Mesenteric fat pad (tissue), 1 donor: ENCODE measurements at regions not wholly inside any gene's neighbourhood (a gene's known extent, or its start where the extent isn't known, plus 50 kb on each side); places are given as distances from the start of the nearest gene placed in this dataset.
"Not testable (repeated sequence)": the region's sequence is repeated elsewhere in the genome, so short reads cannot be mapped to it uniquely, and the experiment has no call there.

ENCODE experiments used
- DNase-seq: peaks from one replicate; pipeline ENCODE4 v3.0.0-alpha.2; 2020; ENCODE audit warnings: low spot score
- donor health status: DM: yes; HTN: yes; CAD: no.

DNA sequence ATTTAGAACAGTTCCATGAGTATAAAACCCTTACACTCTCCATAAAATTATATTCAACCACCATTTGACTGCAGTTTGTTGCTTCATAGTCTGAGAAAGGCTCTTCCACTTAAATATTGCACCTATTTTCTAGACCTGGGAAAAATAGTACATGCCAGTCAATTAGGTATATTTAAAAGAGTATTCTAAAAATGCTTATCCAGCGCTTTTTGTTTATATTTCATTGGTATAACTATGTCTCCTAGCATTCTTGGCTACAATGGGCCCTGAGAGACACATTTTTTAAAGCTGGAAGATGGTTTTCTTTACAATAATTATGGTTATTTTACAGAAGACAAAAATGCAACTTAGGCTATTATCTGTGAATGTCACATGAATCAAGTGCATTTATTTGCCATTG lies 439.4 kb downstream of the KCNJ18 start:
- no peak for DNase-seq

DNA sequence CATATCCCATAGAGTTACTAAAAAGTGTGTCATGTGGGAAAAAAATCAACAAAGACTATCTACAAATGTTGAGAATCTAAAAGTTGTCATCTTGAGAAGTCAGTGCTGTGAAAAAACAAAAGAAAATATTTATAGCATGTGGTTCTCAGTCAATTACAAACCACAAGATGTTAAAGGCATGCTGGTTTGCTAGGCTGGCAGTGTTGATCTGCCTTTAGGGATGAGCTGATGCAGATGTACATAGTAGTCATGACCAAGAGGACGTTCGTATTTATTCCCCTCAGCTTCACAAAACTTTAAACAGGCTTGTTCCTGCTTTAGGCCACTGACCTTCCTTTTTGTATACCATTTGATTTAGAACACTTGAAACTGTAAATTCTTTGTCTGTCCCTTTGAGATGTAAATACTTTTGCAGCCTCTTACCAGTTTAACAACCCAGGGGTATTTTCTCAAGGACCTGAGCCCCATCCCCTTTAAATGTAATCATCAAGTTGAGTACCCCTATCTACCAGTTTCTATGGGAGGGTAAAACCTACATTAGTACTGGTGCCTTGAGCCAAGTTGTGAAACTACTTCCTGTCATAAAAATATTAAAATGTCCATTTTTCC lies 446.6 kb downstream of the KCNJ18 start:
- DNase-seq: no peak

DNA sequence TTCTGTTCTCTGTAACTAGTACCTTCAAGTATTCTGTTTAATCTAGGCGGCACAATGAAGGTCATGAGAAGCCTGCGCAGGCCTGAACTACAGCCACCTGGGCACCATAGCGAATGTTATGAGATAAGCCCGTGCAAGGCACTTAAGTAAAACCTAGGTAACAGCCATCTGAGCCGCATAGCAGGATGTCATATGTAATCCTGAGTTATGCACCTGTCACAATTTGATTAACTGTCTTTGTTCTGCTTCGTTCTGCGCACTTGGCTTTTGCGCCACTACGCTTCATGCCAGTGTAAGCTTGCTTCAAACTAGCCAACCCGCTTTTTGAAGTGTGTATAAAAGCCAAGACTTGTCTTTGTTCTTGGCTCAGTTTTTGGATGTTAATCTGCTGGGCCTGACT lies 449.8 kb downstream of the KCNJ18 start:
- no peak for DNase-seq

DNA sequence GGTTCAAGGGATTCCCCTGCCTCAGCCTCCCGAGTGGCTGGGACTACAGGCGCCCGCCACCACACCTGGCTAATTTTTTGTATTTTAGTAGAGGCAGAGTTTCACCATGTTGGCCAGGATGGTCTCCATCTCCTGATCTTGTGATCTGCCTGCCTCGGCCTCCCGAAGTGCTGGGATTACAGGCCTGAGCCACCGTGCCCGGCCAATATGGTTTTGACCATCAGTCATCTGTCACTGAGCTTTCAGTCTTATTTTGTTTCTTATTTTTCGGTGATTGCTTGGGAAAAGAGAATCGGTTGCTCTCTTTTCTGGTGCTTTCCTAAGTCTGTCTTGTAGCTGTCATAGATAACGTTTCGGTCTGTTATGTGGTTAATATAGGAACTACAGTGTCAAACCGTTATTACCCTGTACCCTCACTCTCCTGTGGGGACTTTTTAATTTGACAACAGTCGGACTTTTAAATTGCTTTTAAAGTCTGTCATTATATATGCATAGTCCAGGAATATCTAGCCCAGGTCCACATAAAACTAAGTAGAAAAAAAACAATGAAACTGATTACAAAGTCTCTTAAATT lies 453.4 kb downstream of the KCNJ18 start:
- peak; percentile 88 for DNase-seq

DNA sequence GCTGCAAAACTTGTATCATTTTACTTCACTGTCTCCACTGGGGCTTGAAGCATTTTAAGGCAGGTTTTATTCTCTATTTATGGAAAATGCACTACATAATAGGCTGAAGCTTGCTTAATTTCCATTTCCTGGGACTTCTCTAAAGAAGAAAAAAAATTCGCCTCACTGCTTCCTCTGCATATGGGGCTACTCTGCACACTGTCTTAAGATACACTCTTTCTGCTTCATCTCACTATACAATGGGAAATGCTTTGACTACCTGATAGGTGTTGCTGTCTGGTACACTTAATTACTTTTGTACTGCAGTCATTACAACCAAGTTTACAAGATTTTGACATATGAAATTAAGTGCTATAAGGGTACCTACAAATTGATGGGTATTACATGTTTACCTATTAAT lies 466.0 kb downstream of the KCNJ18 start:
- DNase-seq: no peak

DNA sequence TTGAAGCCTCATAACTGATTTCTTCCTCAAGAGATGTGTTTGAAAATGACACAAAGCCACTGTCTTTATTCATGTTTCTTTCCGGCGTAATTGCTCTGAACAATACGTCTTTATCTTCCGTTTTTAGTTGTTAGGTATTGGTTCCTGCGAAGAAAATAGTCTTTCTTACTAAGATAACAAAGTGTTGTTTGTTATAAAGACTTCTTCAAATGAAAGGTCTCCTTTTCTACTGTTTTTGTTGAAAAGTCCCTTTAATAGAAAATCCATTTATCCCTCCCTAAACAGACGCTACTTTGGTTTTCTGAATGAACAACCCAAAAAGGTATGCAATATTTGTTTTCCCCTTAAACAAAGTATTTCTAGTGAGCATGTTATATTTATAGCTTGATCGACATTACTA lies 469.1 kb downstream of the KCNJ18 start:
- DNase-seq: no peak

DNA sequence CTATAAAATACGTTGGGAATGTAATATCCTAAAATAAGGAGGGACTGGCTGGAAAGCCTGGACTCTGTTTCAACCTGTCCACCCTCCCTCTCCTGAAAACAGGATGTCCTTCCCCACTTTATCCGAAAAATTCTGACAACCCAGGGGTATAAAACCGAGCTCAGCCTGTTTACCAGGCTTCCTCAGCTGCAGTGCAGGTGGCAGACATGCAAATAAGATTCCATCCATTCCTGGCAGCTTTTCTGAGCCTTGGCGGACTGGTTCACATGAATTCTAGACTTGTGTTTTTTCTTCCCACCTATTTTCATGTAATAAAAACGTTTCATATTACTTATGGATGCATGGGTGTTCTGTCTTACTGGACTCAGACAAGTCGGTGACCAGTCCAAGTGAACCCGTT lies 479.3 kb downstream of the KCNJ18 start:
- no peak for DNase-seq

DNA sequence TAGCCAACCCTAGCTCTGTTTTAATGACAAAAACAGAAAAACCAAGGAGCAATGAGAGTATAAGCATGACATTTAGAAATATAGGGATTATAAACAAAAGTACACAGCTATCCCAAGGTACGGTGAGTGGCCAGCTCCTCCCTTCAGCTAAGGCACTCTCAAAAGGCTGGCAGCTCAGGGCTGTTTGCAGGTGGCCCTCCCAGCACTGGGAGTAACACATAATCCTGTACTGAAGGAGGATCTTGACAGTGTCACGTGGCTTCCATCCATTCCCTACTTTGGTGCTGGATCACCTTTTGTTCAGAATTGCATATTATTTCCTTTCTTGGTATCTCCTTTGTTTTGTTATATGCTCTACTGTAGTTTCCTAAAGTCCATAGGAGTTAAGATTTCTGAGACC lies 500.8 kb downstream of the KCNJ18 start:
- DNase-seq: no peak

DNA sequence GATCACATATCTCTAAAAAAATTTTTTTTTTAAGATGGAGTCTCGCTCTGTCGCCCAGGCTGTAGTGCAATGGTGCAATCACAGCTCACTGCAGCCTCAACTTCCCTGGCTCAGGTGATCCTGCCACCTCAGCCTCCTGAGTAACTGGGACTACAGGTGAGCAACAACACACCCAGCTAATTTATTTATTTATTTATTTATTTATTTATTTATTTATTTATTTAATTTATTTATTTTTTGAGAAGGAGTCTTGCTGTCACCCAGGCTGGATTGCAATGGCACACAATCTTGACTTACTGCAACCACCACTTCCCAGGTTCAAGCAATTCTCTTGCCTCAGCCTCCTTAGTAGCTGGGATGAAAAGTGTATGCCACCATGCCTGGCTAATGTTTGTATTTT lies 507.9 kb downstream of the KCNJ18 start:
- DNase-seq: peak; percentile 14

DNA sequence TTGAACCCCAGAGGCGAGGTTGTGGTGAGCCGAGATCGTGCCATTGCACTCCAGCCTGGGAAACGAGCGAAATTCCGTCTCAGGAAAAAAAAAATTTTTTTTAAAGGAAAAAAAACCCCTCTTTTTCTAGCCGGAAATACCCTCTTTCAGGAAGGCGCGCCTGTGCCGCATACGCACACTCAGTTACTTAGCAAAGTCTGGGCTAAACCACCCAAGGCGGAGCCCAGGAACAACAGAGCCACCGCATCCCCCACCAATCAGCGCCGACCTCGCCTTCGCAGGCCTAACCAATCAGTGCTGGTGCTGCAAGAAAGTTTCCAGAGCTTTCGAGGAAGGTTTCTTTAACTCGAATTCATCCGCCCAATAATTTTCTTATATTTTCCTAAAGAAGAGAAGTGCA lies 510.4 kb downstream of the KCNJ18 start:
- DNase-seq: peak; percentile 76

DNA sequence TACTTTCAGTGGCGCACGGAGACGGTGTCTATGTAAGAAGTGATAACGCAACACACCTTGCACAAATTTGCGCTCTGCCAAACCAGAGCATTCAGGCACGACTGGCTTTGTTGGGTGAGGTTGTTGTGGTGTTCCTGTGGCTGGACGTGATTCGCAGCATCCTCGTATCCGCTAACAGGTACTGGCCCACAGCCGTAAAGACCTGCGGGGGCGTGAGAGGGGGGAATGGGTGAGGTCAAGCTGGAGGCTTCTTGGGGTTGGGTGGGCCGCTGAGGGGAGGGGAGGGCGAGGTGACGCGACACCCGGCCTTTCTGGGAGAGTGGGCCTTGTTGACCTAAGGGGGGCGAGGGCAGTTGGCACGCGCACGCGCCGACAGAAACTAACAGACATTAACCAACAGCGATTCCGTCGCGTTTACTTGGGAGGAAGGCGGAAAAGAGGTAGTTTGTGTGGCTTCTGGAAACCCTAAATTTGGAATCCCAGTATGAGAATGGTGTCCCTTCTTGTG lies 510.9 kb downstream of the KCNJ18 start:
- peak; percentile 41 for DNase-seq

DNA sequence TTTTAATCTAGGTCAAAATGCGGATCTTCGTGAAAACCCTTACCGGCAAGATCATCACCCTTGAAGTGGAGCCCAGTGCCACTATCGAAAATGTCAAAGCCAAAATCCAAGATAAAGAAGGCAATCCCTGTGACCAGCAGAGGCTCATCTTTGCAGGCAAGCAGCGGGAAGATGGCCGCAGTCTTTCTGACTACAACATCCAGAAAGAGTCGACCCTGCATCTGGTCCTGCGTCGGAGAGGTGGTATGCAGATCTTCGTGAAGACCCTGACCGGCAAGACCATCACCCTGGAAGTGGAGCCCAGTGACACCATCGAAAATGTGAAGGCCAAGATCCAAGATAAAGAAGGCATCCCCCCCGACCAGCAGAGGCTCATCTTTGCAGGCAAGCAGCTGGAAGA lies 511.8 kb downstream of the KCNJ18 start:
- DNase-seq: peak; percentile 65

DNA sequence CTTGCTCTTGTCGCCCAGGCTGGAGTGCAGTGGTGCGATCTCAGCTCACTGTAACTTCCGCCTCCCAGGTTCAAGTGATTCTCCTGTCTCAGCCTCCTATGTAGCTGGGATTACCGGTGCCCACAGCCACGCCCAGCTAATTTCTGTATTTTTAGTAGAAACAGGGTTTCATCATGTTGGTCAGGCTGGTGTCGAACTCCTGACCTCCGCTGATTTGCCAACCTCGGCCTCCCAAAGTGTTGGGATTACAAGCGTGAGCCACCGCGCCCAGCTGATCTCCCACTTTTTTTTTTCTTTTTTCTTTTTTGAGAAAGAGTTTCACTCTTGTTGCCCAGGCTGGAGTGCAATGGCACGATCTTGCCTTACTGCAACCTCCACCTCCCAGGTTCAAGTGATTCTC lies 517.9 kb downstream of the KCNJ18 start:
- peak; percentile 11 for DNase-seq

DNA sequence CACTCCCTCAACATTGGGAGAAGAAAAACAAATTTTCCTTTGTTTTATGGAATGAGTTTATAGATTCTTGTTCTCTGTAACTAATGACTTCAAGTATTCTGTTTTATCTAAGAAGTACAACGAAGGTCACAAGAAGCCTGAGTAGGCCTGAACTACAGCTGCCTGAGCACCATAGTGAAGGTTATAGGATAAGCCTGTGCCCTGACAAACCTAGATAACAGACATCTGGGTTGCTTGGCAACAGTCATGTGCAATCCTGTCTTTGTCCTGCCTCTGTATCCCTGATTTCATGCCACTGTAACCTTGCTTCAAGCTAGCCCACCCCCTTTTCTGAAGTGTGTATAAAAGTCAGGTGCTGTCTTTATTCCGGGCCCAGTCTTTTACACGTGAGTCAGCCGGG lies 520.8 kb downstream of the KCNJ18 start:
- not testable (repeated sequence) for DNase-seq

DNA sequence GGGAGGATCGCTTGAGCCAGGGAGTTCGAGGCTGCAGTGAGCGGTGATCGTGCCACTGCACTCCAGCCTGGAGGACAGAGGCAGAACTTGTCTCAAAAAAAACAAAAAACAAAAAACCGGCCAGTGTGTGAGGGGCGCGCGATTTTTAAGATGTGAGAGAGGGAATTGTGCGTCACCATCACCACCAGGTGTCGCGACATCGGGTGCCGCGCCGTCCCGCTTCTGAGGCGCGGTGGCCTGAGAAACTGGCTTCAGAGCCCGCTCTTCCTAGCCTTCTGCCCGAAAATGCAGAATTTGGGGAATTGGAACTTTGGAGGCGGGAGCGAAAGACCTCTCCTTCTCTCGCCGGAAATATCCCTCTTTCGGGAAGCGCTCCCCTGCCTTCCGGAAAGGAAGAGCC lies 524.8 kb downstream of the KCNJ18 start:
- peak; percentile 39 for DNase-seq

DNA sequence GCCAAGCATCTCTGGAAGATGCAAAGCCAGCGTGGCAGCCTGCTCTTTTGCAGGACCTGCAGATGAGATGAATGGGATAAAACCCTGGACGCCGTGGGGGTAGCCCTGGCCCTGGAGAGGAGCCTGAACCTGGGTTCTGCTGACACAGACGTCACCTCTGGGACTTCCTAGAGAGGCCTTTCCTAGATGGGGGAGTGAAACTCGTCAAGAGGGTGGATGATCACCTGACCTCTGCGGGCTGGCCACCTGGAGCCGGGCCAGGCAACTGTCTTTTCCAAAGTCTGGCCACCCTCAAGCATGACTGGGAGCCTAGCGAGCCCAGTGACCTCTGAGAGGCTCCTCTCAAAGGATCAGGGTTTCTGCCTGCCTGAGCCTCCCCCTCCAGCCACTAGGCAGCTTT lies 529.0 kb downstream of the KCNJ18 start:
- peak; percentile 68 for DNase-seq

DNA sequence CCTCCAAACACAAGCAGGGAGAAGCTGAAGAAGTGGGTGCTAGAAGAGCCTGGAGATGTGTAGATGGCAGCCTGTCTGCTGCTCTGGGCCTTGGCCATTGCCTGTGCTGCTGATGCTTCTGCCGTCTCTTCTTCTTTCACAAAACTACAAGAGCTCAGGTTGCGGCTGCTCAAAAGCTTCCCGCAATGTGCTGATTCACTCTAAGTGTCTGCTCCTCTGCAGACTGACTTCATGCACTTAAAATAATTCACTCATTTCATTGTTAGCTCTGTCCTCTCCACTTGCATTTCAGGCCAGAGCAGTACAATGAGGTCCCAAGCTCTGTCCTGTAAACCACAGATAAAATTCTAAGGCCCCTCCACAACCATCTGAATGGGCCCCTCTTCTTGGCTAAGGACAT lies 534.2 kb downstream of the KCNJ18 start:
- peak; percentile 55 for DNase-seq

DNA sequence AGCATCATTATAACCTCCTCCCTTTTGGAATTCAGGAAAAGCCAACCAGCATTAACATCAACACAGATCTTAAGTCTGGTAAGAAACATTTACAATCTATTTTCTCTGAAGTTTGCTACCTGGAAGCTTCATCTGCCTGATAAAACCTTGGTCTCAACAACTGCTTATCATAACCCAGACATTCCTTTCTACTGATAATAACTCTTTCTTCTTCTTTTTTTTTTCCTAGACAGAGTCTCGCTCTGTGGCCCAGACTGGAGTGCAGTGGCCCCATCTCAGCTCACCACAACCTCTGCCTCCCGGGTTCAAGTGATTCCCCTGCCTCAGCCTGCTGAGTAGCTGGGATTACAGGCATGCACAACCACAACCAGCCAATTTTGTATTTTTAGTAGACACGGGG lies 534.6 kb downstream of the KCNJ18 start:
- peak; percentile 20 for DNase-seq

DNA sequence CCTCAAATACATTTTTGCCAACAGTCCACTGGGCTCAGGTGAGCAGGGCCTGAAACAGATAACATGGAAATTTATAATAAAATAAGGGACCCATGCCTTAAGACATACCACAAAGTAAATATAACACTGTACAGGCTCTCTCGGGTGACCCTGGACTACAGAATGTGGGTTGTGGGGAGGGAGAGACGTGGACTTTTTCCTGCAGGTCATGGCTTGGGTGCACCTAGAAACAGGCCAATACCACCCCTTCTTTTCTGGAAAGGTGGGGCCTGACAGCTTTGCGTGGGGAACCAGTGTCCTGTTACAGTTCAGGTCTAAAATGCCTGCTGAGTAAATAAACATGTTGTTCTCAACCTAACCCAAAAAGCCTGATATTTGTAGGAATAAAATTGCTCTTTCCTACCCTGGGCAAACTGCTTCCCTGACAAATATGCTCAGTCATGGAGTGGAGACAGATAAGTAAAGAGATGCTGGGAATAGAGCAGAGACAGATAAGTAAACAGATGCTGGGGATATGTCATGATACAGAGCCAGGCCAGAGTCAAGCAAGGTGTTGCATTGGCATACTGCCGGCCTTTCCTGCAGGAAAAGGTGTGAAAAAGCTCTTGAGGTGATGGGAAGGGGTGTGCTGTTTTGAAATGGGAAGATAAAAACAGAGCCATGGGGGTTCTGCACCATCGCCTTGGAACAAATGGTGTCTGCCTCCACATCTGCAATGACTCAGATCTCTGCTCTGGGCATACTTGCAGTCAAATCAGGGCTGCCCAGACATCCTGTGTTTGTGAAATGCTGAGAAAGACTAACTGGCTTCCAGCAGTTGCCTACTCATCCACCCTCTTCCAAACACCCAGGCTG lies 535.6 kb downstream of the KCNJ18 start:
- DNase-seq: peak; percentile 14

DNA sequence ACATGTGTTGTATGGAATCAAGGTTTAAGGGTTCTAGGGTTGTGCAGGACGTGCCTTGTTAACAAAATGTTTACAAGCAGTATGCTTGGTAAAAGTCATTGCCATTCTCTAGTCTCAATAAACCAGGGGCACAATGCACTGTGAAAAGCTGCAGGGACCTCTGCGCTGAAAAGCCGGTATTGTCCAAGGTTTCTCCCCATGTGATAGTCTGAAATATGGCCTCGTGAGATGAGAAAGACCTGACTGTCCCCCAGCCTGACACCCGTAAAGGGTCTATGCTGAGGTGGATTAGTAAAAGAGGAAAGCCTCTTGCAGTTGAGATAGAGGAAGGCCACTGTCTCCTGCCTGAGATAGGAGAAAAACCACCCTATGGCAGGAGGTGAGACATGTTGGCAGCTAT lies 537.5 kb downstream of the KCNJ18 start:
- DNase-seq: peak; percentile 9

DNA sequence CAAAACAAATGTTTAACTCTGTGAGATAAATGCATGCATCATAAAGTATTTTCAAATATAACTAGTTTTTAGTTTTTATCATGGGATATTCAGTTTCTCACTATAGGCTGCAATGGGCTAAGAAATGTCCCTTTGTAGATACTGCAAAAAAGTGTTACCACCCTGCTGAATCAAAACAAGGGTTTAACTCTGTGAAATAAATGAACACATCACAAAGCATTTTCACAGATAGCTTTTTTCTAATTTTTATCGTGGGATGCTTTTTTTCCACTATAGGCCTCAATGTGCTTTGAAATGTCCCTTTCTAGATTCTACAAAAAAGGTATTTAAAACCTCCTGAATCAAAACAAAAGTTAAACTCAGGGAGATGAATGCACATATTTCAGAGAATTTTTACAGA lies 541.1 kb downstream of the KCNJ18 start:
- DNase-seq: no peak

DNA sequence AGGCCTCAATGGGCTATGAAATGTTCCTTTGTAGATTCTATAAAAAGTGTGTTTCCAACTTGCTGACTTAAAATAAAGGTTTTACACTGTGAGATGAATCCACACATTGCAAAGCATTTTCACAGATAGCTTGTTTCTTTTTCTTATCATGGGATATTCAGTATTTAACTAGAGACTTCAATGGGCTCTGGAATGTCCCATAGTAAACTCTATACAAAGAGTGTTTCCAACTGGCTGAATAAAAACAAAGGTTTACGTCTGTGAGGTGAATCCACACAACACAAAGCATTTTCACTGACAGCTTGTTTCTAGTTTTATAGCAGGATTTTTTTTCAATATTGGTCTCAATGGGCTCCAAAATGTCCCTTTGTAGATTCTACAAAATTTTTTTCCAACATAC lies 550.1 kb downstream of the KCNJ18 start:
- DNase-seq: no peak

DNA sequence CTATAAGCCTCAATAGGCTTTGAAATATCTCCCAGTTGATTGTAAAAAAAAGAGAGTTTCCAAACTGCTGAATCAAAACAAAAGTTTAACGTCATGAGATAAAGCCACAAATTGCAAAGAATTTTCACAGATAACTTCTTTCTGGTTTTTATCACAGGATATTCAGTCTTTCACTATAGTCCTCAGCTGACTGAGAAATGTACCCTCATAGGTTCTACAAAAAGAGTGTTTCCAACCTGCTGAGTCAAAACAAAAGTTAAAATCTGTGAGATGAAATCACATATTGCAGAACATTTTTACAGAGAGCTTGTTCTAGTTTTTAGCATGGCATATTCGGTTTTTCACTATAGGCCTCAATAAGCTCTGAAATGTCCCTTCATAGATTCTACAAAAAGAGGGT lies 559.2 kb downstream of the KCNJ18 start:
- DNase-seq: no peak
